Right lobe of liver (tissue), 6 donors: ENCODE measurements at regions not wholly inside any gene's neighbourhood (a gene's known extent, or its start where the extent isn't known, plus 50 kb on each side); places are given as distances from the start of the nearest gene placed in this dataset.

ENCODE experiments used
- ATAC-seq, 4 donors: fragments of 200-7000 bp; cut with Tn5 transposase; one replicate each; pipeline ENCODE4 v1.9.1; 2020; ENCODE audit warnings: mild to moderate bottlenecking in 4 of 4, moderate library complexity in 4 of 4
- DNase-seq, 3 donors: peaks; one replicate each; pipeline ENCODE4 v3.0.0-alpha.2; 2020
- H3K27ac ChIP-seq, 3 donors: fragments of 200-600 bp; one replicate each; pipeline ENCODE4 v1.8.0; 2022
- H3K27me3 ChIP-seq, 2 donors: fragments of 200-600 bp; one replicate each; pipeline ENCODE4 v1.8.0; 2022
- H3K36me3 ChIP-seq, 4 donors: fragments of 200-600 bp; sonication (generic) in 1 of 4; one replicate each; pipeline versions ENCODE4 v1.5.1 to v1.8.0; 2017 to 2022; ENCODE audit warnings: control low read depth in 1 of 4
- H3K4me1 ChIP-seq, 4 donors: fragments of 200-600 bp; sonication (generic) in 1 of 4; one replicate each; pipeline versions ENCODE4 v1.5.1 to v1.8.0; 2017 to 2022; ENCODE audit warnings: control low read depth in 1 of 4
- H3K4me3 ChIP-seq, 3 donors: fragments of 200-600 bp; one replicate each; pipeline ENCODE4 v1.8.0; 2022
- H3K9me3 ChIP-seq, 4 donors: fragments of 200-600 bp; sonication (generic) in 1 of 4; one replicate each; pipeline versions ENCODE4 v1.5.1 to v1.8.0; 2017 to 2022; ENCODE audit warnings: control low read depth in 1 of 4
- CTCF ChIP-seq, 4 donors: fragments of 200-600 bp in 3 of 4; fragments of 450-650 bp in 1 of 4; IDR thresholded peaks; one replicate each; pipeline versions ENCODE4 v1.5.1 to v1.8.0; 2016 to 2022; ENCODE audit warnings: antibody characterized with exemption in 4 of 4, mild to moderate bottlenecking in 2 of 4
- POLR2A ChIP-seq: fragments of 450-650 bp; IDR thresholded peaks from one replicate; pipeline ENCODE4 v1.6.1; 2017; ENCODE audit warnings: antibody characterized with exemption, mild to moderate bottlenecking
- WGBS: methylation state at CpG from one replicate; pipeline ENCODE4 v1.1.6; 2018; ENCODE audit warnings: low coverage, low lambda C conversion rate; ENCODE audit not compliant: insufficient coverage; ENCODE audit errors: missing lambda C conversion rate; 5-methylcytosine and 5-hydroxymethylcytosine counted together
- intact Hi-C, 2 donors: fragments of 100-400 bp; cut with DNase I; formaldehyde crosslinking; loops; one replicate each; pipeline versions ENCODE4 v1.11.2 to v1.14.1; 2022
- donor health status: DM: no; HTN: yes; CAD: no.
- donor health status: DM: no; HTN: no; CAD: no.
- donor health status: DM: no; HTN: no; CAD: no.
- donor health status: DM: no; HTN: yes; CAD: no.
- donor health status: DM: no; HTN: yes; CAD: no.

GRCh38 chr10:100652406-100653135 is 92.8 kb upstream of the PAX2 start:
- no peak overlapping the region for H3K27ac ChIP-seq
- no peak overlapping the region for H3K4me3 ChIP-seq
- H3K9me3 ChIP-seq, result no peaks in the 10 kb centered on the region
- WGBS, result 53% methylated on average over 7 of the region's 7 CpGs
- intact Hi-C loops, result no loop called here
- no peak for TF ChIP-seq POLR2A
- TF ChIP-seq CTCF (IDR thresholded peaks at IDR 0.05), result no peak
- no peaks in the 10 kb centered on the region for H3K36me3 ChIP-seq
- H3K27me3 ChIP-seq, result peaks cover 0 to 20% of the 10 kb centered on the region in 2 donors
- DNase-seq (no peak), ATAC-seq (no peak)
- peaks cover 0 to 7% (median 0%) of the 10 kb centered on the region in 4 donors for H3K4me1 ChIP-seq

GRCh38 chr10:100653238-100653956 is 92.0 kb upstream of the PAX2 start:
- TF ChIP-seq POLR2A (no peak), CTCF (IDR thresholded peaks at IDR 0.05) (no peak)
- WGBS, result 3% methylated on average over 8 of the region's 9 CpGs
- intact Hi-C loops, result no loop called here
- H3K9me3 ChIP-seq, result no peaks in the 10 kb centered on the region
- peaks cover 0 to 23% of the 10 kb centered on the region in 2 donors for H3K27me3 ChIP-seq
- peaks cover 0 to 7% (median 0%) of the 10 kb centered on the region in 4 donors for H3K4me1 ChIP-seq
- H3K4me3 ChIP-seq, result no peak overlapping the region
- ATAC-seq (no peak), DNase-seq (no peak)
- no peaks in the 10 kb centered on the region for H3K36me3 ChIP-seq
- no peak overlapping the region for H3K27ac ChIP-seq

GRCh38 chr10:100653957-100654781 is 91.2 kb upstream of the PAX2 start:
- H3K4me1 ChIP-seq, result peaks cover 0 to 7% (median 0%) of the 10 kb centered on the region in 4 donors
- 3% methylated on average over 51 of the region's 59 CpGs for WGBS
- H3K27me3 ChIP-seq, result peaks cover 0 to 27% of the 10 kb centered on the region in 2 donors
- ATAC-seq (no peak), DNase-seq (no peak)
- H3K27ac ChIP-seq, result no peak overlapping the region
- no peaks in the 10 kb centered on the region for H3K9me3 ChIP-seq
- H3K4me3 ChIP-seq, result no peak overlapping the region
- H3K36me3 ChIP-seq, result no peaks in the 10 kb centered on the region
- intact Hi-C loops, result no loop called here
- no peak for TF ChIP-seq POLR2A
- TF ChIP-seq CTCF (IDR thresholded peaks at IDR 0.05), result no peak

GRCh38 chr10:100654782-100655325 is 90.5 kb upstream of the PAX2 start:
- H3K4me1 ChIP-seq, result peaks cover 0 to 7% (median 0%) of the 10 kb centered on the region in 4 donors
- 1% methylated on average over 27 of the region's 46 CpGs for WGBS
- H3K9me3 ChIP-seq, result no peaks in the 10 kb centered on the region
- no peaks in the 10 kb centered on the region for H3K36me3 ChIP-seq
- no peak overlapping the region for H3K4me3 ChIP-seq
- TF ChIP-seq CTCF (IDR thresholded peaks at IDR 0.05), result no peak
- TF ChIP-seq POLR2A, result no peak
- no peak for DNase-seq
- no peak overlapping the region for H3K27ac ChIP-seq
- intact Hi-C loops, result no loop called here
- no peak for ATAC-seq
- H3K27me3 ChIP-seq, result peaks cover 0 to 34% of the 10 kb centered on the region in 2 donors
